Lung (tissue), 11 donors: ENCODE measurements at regions not wholly inside any gene's neighbourhood (a gene's known extent, or its start where the extent isn't known, plus 50 kb on each side); places are given as distances from the start of the nearest gene placed in this dataset.

Source experiments
- ATAC-seq: fragments of 200-7000 bp; cut with Tn5 transposase; one replicate; pipeline ENCODE4 v1.9.1; 2020; ENCODE audit warnings: moderate number of reproducible peaks; ENCODE audit not compliant: insufficient read depth, low FRiP score
- DNase-seq, 3 donors: peaks; one replicate each; pipeline ENCODE4 v3.0.0-alpha.2; 2013 to 2017
- H3K27ac ChIP-seq, 2 donors: one replicate each; pipeline ENCODE4 v1.5.1; 2013; ENCODE audit warnings: mild to moderate bottlenecking in 2 of 2, moderate library complexity in 2 of 2, control low read depth in 1 of 2, inconsistent platforms in 1 of 2, low read depth in 1 of 2, low read length in 1 of 2
- H3K27me3 ChIP-seq, 3 donors: one replicate each; pipeline ENCODE4 v1.5.1; 2013; ENCODE audit warnings: low read length in 2 of 3; ENCODE audit not compliant: control insufficient read depth in 3 of 3, insufficient read depth in 3 of 3
- H3K36me3 ChIP-seq, 4 donors: one replicate each; pipeline ENCODE4 v1.5.1; 2013; ENCODE audit warnings: low read length in 4 of 4, mild to moderate bottlenecking in 1 of 4, moderate library complexity in 1 of 4; ENCODE audit not compliant: control insufficient read depth in 4 of 4, insufficient read depth in 4 of 4
- H3K4me1 ChIP-seq, 5 donors: one replicate each; pipeline ENCODE4 v1.5.1; 2013; ENCODE audit warnings: low read length in 5 of 5, mild to moderate bottlenecking in 2 of 5, moderate library complexity in 1 of 5; ENCODE audit not compliant: control insufficient read depth in 5 of 5, insufficient read depth in 5 of 5
- H3K4me3 ChIP-seq: one replicate; pipeline ENCODE4 v1.5.1; 2013; ENCODE audit warnings: mild to moderate bottlenecking, control low read depth, moderate library complexity
- H3K9ac ChIP-seq, 2 donors: one replicate each; pipeline ENCODE4 v1.5.1; 2013; ENCODE audit warnings: low read length in 2 of 2, control low read depth in 1 of 2; ENCODE audit not compliant: insufficient read depth in 1 of 2
- H3K9me3 ChIP-seq, 4 donors: one replicate each; pipeline ENCODE4 v1.5.1; 2013; ENCODE audit warnings: low read length in 3 of 4, mild to moderate bottlenecking in 1 of 4, moderate library complexity in 1 of 4; ENCODE audit not compliant: control insufficient read depth in 4 of 4, insufficient read depth in 3 of 4
- CTCF ChIP-seq: IDR thresholded peaks from 2 replicates; pipeline ENCODE4 v1.5.1; 2012; ENCODE audit warnings: mild to moderate bottlenecking; ENCODE audit errors: control extremely low read depth, extremely low read depth
- WGBS, 2 donors: extraction: QIAGEN DNeasy Blood & Tissue Kit; methylation state at CpG; one replicate each; pipeline ENCODE4 v1.1.7; 2013; 5-methylcytosine and 5-hydroxymethylcytosine counted together
- donor health status: control.
- donor health status: control.
- donor health status: Bipolar disorder and iron deficiency.
- donor health status: healthy.
- donor health status: DM: yes; HTN: yes; CAD: no.

GRCh38 chr15:70193734-70194133 is 96.0 kb upstream of the TLE3 start:
- no peak for ATAC-seq
- H3K36me3 ChIP-seq, result no peaks in the 10 kb centered on the region
- peaks cover 0 to 5% (median 0%) of the 10 kb centered on the region in 4 donors for H3K9me3 ChIP-seq
- no peak overlapping the region for H3K27ac ChIP-seq
- H3K9ac ChIP-seq, result no peak overlapping the region
- TF ChIP-seq CTCF, result no peak
- H3K4me3 ChIP-seq, result no peak overlapping the region
- H3K27me3 ChIP-seq, result no peaks in the 10 kb centered on the region
- H3K4me1 ChIP-seq, result peaks cover 0 to 43% (median 19%) of the 10 kb centered on the region in 5 donors
- no peak for DNase-seq
- 94 to 95% methylated on average over 9 of the region's 9 CpGs for WGBS, 2 donors

GRCh38 chr15:70192490-70192889 is 94.8 kb upstream of the TLE3 start:
- ATAC-seq, result no peak
- WGBS, 2 donors, result 88 to 94% methylated on average over 9 of the region's 9 CpGs
- Histone ChIP-seq H3K9ac (no peak overlapping the region), H3K27ac (no peak overlapping the region), H3K4me1 (peaks cover 0 to 43% (median 15%) of the 10 kb centered on the region in 5 donors), H3K4me3 (no peak overlapping the region), H3K27me3 (no peaks in the 10 kb centered on the region), H3K9me3 (peaks cover 0 to 5% (median 0%) of the 10 kb centered on the region in 4 donors), H3K36me3 (no peaks in the 10 kb centered on the region)
- DNase-seq, result no peak
- TF ChIP-seq CTCF, result no peak

GRCh38 chr15:70192041-70192440 is 94.3 kb upstream of the TLE3 start:
- DNase-seq, result no peak
- TF ChIP-seq CTCF, result no peak
- Histone ChIP-seq H3K4me1 (peaks cover 0 to 43% (median 15%) of the 10 kb centered on the region in 5 donors), H3K9ac (no peak overlapping the region), H3K36me3 (no peaks in the 10 kb centered on the region), H3K27me3 (no peaks in the 10 kb centered on the region), H3K27ac (no peak overlapping the region), H3K4me3 (no peak overlapping the region), H3K9me3 (peaks cover 0 to 5% (median 0%) of the 10 kb centered on the region in 4 donors)
- 99% methylated on average over 3 of the region's 3 CpGs for WGBS, 2 donors
- no peak for ATAC-seq

GRCh38 chr15:70190965-70191364 is 93.2 kb upstream of the TLE3 start:
- peaks cover 0 to 5% (median 0%) of the 10 kb centered on the region in 4 donors for H3K9me3 ChIP-seq
- DNase-seq (no peak), ATAC-seq (no peak)
- peaks cover 0 to 33% (median 7%) of the 10 kb centered on the region in 5 donors for H3K4me1 ChIP-seq
- no peak for TF ChIP-seq CTCF
- H3K9ac ChIP-seq, result no peak overlapping the region
- no peak overlapping the region for H3K4me3 ChIP-seq
- no peaks in the 10 kb centered on the region for H3K36me3 ChIP-seq
- H3K27ac ChIP-seq, result no peak overlapping the region
- H3K27me3 ChIP-seq, result no peaks in the 10 kb centered on the region
- WGBS, 2 donors, result 93 to 98% methylated on average over 5 of the region's 5 CpGs
